KMS-11 (cell line): ENCODE measurements at regions not wholly inside any gene's neighbourhood (a gene's known extent, or its start where the extent isn't known, plus 50 kb on each side); places are given as distances from the start of the nearest gene placed in this dataset.
A peak's percentile ranks its signal among the peaks of the same experiment; 100 is the strongest.

Source experiments
- H2AFZ ChIP-seq: fragments of 200-600 bp; sonication (generic); 2 replicates; pipeline ENCODE4 v1.6.1; 2016; ENCODE audit warnings: antibody characterized with exemption, mixed run types, low read depth
- H3K27ac ChIP-seq: fragments of 200-600 bp; sonication (generic); 2 replicates; pipeline ENCODE4 v1.6.1; 2016; ENCODE audit warnings: mild to moderate bottlenecking, mixed run types
- H3K27me3 ChIP-seq: fragments of 200-600 bp; sonication (generic); 2 replicates; pipeline ENCODE4 v1.6.1; 2017; ENCODE audit warnings: mild to moderate bottlenecking, low read depth, mixed run types, moderate library complexity; ENCODE audit not compliant: insufficient read depth
- H3K36me3 ChIP-seq: fragments of 200-600 bp; sonication (generic); 2 replicates; pipeline ENCODE4 v1.6.1; 2017; ENCODE audit warnings: mild to moderate bottlenecking, mixed run types; ENCODE audit not compliant: insufficient read depth
- H3K4me1 ChIP-seq: fragments of 200-600 bp; sonication (generic); 2 replicates; pipeline ENCODE4 v1.6.1; 2016; ENCODE audit warnings: mild to moderate bottlenecking, low read depth, mixed run types; ENCODE audit not compliant: poor library complexity, severe bottlenecking
- H3K4me2 ChIP-seq: fragments of 200-600 bp; sonication (generic); 2 replicates; pipeline ENCODE4 v1.7.0; 2016; ENCODE audit warnings: mild to moderate bottlenecking, mixed run types
- H3K4me3 ChIP-seq: fragments of 200-600 bp; sonication (generic); IDR thresholded peaks from 2 replicates; pipeline ENCODE4 v1.6.1; 2017; ENCODE audit warnings: low read depth, low read length, mixed read lengths; ENCODE audit not compliant: insufficient read depth
- H3K79me2 ChIP-seq: fragments of 200-600 bp; sonication (generic); 2 replicates; pipeline ENCODE4 v1.6.1; 2016; ENCODE audit warnings: low read depth, mixed run types; ENCODE audit not compliant: insufficient read depth
- H3K9ac ChIP-seq: fragments of 200-600 bp; sonication (generic); 2 replicates; pipeline ENCODE4 v1.6.1; 2016; ENCODE audit warnings: mild to moderate bottlenecking, mixed run types
- H4K20me1 ChIP-seq: fragments of 200-600 bp; sonication (generic); 2 replicates; pipeline ENCODE4 v1.6.1; 2016; ENCODE audit warnings: mild to moderate bottlenecking, mixed run types; ENCODE audit not compliant: insufficient read depth
- TF ChIP-seq, protein P1 (sequence below): fragments of 200-600 bp; sonication (generic); conservative IDR thresholded peaks from 2 replicates; pipeline ENCODE4 v1.6.1; 2017; ENCODE audit warnings: low read depth, mild to moderate bottlenecking, antibody characterized with exemption, low read length, moderate library complexity, mixed read lengths

DNA sequence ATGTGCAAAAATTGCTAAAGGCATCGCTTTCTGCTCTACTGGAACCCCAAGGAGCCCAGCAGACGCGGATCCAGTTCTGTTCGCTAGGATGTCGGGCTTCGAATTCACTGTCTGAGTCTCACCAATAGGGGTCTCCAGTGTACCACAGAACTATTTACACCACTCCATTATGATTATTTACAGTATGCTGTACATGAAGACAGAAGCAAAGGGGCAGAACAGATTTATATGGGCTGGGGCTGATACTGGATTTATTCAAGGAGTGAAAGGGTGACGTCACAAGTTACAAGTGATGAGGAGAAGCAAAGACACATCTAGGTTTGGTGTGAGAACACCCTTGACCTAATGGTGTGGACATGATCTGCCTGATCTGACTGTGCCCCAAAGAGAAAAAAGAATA, 185.3 kb upstream of the ATP5MC3 start:
- TF ChIP-seq, protein P1, sequence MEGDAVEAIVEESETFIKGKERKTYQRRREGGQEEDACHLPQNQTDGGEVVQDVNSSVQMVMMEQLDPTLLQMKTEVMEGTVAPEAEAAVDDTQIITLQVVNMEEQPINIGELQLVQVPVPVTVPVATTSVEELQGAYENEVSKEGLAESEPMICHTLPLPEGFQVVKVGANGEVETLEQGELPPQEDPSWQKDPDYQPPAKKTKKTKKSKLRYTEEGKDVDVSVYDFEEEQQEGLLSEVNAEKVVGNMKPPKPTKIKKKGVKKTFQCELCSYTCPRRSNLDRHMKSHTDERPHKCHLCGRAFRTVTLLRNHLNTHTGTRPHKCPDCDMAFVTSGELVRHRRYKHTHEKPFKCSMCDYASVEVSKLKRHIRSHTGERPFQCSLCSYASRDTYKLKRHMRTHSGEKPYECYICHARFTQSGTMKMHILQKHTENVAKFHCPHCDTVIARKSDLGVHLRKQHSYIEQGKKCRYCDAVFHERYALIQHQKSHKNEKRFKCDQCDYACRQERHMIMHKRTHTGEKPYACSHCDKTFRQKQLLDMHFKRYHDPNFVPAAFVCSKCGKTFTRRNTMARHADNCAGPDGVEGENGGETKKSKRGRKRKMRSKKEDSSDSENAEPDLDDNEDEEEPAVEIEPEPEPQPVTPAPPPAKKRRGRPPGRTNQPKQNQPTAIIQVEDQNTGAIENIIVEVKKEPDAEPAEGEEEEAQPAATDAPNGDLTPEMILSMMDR = peak; percentile 79
- Histone ChIP-seq H3K4me1 (no peaks in the 10 kb centered on the region), H3K4me3 (no peak overlapping the region), H3K9ac (no peak overlapping the region), H3K36me3 (no peaks in the 10 kb centered on the region), H3K4me2 (no peak overlapping the region), H3K27me3 (no peaks in the 10 kb centered on the region), H3K79me2 (no peaks in the 10 kb centered on the region), H4K20me1 (no peaks in the 10 kb centered on the region), H3K27ac (no peak overlapping the region), H2AFZ (no peak overlapping the region)

DNA sequence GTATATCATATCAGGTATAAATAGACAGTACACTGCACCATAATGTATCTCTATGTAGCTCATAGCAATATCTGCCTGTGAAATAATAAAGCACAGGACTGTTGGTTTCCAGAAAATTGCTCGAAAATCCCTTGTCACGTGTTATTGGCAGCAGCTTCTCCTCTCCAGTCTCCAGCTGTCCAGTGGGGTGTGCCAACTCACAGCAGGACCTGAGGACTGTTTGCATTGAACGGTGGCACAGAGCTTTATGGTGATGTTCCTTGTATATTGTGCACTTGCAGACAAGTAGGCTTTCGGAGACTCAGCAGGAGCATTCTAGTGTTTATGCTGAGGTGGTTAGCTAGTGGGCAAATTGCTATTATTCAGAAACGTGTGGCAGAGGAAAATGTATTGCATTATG, 182.2 kb upstream of the ATP5MC3 start:
- Histone ChIP-seq H3K79me2 (no peaks in the 10 kb centered on the region), H3K36me3 (no peaks in the 10 kb centered on the region), H3K27ac (no peak overlapping the region), H3K4me1 (no peaks in the 10 kb centered on the region), H2AFZ (no peak overlapping the region), H3K9ac (no peak overlapping the region), H3K4me2 (no peak overlapping the region), H3K27me3 (no peaks in the 10 kb centered on the region), H4K20me1 (no peaks in the 10 kb centered on the region), H3K4me3 (no peak overlapping the region)
- TF ChIP-seq, protein P1 = no peak

GRCh38 chr2:175362331-175362730, 180.8 kb upstream of the ATP5MC3 start:
- no peak overlapping the region for H3K27ac ChIP-seq
- H3K9ac ChIP-seq = no peak overlapping the region
- no peaks in the 10 kb centered on the region for H3K27me3 ChIP-seq
- no peaks in the 10 kb centered on the region for H4K20me1 ChIP-seq
- no peak overlapping the region for H2AFZ ChIP-seq
- no peaks in the 10 kb centered on the region for H3K36me3 ChIP-seq
- H3K4me1 ChIP-seq = no peaks in the 10 kb centered on the region
- no peak overlapping the region for H3K4me2 ChIP-seq
- no peaks in the 10 kb centered on the region for H3K79me2 ChIP-seq
- H3K4me3 ChIP-seq = no peak overlapping the region
- TF ChIP-seq, protein P1 = no peak

GRCh38 chr2:175359710-175360109, 178.2 kb upstream of the ATP5MC3 start:
- no peaks in the 10 kb centered on the region for H4K20me1 ChIP-seq
- H3K36me3 ChIP-seq = no peaks in the 10 kb centered on the region
- no peak overlapping the region for H3K27ac ChIP-seq
- no peaks in the 10 kb centered on the region for H3K27me3 ChIP-seq
- H3K4me1 ChIP-seq = no peaks in the 10 kb centered on the region
- H3K79me2 ChIP-seq = no peaks in the 10 kb centered on the region
- H3K4me2 ChIP-seq = no peak overlapping the region
- H2AFZ ChIP-seq = no peak overlapping the region
- H3K4me3 ChIP-seq = no peak overlapping the region
- no peak overlapping the region for H3K9ac ChIP-seq
- TF ChIP-seq, protein P1 = no peak

DNA sequence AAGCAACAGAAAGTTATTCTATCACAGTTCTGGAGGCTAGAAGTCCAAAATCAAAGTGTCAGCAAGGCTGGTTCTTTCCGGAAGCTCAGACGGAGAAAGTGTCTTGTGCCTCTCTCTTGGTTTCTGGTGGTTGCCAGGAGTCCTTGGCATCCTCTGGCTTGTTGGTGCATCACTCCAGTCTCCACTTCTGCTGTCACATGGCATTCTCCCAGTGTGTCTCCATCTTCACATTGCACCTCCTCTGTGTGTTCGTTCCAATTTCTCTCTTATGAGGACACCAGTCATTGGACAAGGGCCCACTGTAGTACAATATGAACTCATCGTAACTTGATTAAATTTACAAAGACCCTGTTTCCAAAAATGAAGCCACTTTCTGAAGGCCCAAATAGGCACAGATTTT, 175.4 kb upstream of the ATP5MC3 start:
- Histone ChIP-seq H4K20me1 (no peaks in the 10 kb centered on the region), H3K27ac (no peak overlapping the region), H3K36me3 (no peaks in the 10 kb centered on the region), H2AFZ (no peak overlapping the region), H3K9ac (no peak overlapping the region), H3K4me3 (no peak overlapping the region), H3K27me3 (no peaks in the 10 kb centered on the region), H3K79me2 (no peaks in the 10 kb centered on the region), H3K4me2 (no peak overlapping the region), H3K4me1 (no peaks in the 10 kb centered on the region)
- TF ChIP-seq, protein P1 = no peak
